A673 (cell line): ENCODE measurements at regions not wholly inside any gene's neighbourhood (a gene's known extent, or its start where the extent isn't known, plus 50 kb on each side); places are given as distances from the start of the nearest gene placed in this dataset.

ENCODE experiments used
- EZH2 ChIP-seq: fragments of 200-600 bp; sonication (generic); IDR thresholded peaks from 2 replicates; pipeline ENCODE4 v1.6.1; 2017; ENCODE audit warnings: borderline replicate concordance, low read depth, mild to moderate bottlenecking, mixed read lengths, antibody characterized with exemption, low read length; ENCODE audit not compliant: poor library complexity, severe bottlenecking
- TF ChIP-seq, protein P1 (sequence below): fragments of 300-800, 200-600 bp; sonication (generic); conservative IDR thresholded peaks from 2 replicates; pipeline ENCODE4 v1.5.1; 2017; ENCODE audit warnings: low read depth, mild to moderate bottlenecking, antibody characterized with exemption, low read length, moderate library complexity, mixed read lengths

DNA sequence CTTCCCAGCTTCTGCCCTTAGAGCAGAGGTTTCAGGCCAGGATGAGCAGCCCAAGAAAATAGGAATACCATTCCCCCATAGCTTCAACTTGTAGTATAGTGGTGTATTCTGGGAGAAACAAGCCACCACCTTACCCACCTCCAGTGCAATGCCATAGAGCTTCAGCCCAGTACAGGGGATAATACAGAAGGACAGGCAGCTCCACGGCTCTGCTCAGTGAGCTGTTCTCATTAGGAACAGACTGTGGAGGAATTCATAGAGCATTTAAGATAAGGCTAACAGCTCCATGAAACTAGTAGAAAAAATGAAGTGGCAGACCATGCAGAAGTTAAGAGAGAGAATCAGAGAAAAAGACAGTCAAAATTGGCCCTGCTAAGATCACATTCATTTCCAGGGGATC is 294.7 kb upstream of the POGK start:
- TF ChIP-seq, protein P1, sequence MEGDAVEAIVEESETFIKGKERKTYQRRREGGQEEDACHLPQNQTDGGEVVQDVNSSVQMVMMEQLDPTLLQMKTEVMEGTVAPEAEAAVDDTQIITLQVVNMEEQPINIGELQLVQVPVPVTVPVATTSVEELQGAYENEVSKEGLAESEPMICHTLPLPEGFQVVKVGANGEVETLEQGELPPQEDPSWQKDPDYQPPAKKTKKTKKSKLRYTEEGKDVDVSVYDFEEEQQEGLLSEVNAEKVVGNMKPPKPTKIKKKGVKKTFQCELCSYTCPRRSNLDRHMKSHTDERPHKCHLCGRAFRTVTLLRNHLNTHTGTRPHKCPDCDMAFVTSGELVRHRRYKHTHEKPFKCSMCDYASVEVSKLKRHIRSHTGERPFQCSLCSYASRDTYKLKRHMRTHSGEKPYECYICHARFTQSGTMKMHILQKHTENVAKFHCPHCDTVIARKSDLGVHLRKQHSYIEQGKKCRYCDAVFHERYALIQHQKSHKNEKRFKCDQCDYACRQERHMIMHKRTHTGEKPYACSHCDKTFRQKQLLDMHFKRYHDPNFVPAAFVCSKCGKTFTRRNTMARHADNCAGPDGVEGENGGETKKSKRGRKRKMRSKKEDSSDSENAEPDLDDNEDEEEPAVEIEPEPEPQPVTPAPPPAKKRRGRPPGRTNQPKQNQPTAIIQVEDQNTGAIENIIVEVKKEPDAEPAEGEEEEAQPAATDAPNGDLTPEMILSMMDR = no peak
- no peak for TF ChIP-seq EZH2
